GM21723 (cell line): ENCODE measurements at regions not wholly inside any gene's neighbourhood (a gene's known extent, or its start where the extent isn't known, plus 50 kb on each side); places are given as distances from the start of the nearest gene placed in this dataset.

Experiments used
- ATAC-seq: cut with Tn5 transposase; IDR thresholded peaks from one replicate; pipeline ENCODE4 v1.9.1; 2021; ENCODE audit warnings: mild to moderate bottlenecking, moderate library complexity; ENCODE audit not compliant: unreplicated experiment

GRCh38 chr1:181383695-181384094, 99.6 kb upstream of the CACNA1E start:
- ATAC-seq = no peak

- ATAC-seq = no peak
These were observed 97.0 kb upstream of the CACNA1E start for GRCh38 chr1:181386340-181386739.

- no peak for ATAC-seq
These were observed 96.4 kb upstream of the CACNA1E start for GRCh38 chr1:181386951-181387350.

DNA sequence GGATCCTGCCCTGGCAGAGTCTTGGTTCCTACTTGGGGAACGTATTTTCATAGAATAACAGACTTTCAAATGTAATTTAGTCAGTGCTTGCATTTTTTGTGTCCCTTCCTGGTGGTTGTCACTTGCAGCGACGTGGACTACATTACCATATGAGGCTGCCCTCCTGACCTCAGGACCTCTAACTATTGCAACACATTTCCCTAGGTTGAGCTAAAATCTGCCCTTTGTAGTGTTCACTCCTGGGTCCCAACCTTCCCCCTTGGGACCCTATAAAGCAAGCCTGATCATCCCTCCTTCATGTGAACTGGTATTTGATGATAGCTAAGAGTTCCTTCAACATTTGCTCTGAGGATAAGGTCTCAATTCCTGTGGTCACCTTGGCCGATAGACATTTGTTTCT, 95.6 kb upstream of the CACNA1E start:
- ATAC-seq = no peak

- no peak for ATAC-seq
These were observed 92.8 kb upstream of the CACNA1E start for GRCh38 chr1:181390410-181391077.

- no peak for ATAC-seq
These were observed 91.9 kb upstream of the CACNA1E start for GRCh38 chr1:181391301-181391900.

DNA sequence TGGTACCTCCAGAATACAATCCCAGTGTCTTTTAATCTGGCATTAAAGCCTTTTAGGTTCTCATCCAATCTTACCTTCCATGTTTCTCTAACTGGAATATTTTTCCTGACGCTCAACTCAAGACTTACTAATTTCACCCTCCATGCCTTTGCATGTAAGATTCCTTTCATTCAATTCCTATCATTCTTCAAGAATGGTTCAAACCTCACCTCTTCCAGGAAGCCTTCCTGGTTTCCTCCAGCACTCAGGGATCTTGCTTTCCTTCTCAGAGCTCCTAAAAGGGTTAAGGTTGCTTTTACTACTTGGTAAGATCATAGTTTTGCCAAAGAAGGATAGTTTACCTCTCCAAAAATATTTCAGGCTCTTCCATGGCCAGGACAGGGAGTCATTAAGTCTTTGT, 91.2 kb upstream of the CACNA1E start:
- ATAC-seq = no peak

DNA sequence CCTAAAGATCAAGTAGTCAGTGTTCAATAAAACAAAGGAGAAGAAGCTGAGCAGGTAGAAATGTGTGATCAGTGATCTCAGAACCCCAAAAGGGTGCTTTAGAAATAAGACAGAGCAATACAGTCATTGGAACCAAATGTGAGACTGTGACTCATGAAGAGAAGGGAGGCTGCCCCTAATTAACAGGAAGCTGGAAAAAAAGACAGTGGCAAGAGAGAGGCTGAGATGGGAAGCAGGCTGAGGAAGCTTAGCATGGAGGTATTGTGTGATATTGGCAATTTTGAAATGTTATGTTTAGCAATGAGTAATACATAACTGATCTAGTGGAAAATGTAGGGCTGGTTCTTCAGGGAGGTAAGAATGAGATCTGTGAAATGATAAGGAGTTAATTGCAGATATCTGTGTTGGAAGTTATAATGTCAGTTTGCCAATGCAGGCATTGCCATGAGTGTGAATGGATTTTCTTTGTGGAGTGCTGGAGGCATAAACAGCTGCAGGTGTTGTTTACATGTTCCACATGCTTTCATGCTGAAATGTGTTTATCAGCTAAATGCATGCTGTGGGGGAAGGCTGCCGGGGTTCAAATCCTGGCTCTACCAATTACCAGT, 90.6 kb upstream of the CACNA1E start:
- no peak for ATAC-seq

GRCh38 chr1:181394766-181395165, 88.6 kb upstream of the CACNA1E start:
- ATAC-seq = no peak

DNA sequence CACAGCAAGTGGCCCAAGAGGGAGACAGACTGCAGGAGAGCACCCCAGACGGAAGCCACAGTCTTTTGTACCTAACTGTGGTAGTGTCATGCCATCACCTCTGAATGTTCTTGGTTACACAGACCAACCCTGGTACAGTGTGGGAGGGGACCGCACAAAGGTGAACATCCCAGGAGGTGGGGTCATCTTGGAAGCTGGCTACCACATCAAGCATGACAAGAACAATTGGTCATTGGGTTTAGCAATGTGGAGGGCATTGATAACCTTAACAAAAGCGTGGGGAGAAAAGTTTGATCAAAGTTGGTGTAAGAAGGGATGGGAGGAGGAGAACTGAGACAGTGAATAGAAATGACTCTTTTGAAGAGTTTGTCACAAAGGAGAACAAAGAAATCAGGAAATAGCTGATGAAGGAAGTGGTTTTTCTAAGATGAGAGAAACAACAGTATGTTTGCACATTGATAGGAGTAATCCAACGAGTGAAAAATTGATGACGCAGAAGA, 87.1 kb upstream of the CACNA1E start:
- no peak for ATAC-seq

DNA sequence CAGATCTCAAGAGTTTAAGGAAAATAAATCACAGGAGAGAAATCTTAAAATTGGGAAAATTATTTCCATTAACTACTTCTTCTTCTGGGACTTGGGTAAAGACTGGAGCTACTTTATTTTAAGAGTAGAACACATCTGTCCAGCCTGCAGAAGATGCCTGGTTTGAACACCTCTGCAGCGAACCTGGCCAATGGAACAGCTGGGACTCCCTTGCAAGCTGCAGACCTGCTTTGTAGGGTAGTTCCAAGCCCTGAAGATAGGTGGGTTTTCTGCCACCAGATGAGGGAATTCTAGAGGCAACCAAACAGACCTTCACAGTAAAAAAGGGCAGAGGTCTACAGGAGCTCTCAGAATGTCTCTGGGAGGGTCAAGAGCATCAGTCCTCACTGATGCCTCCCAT, 86.5 kb upstream of the CACNA1E start:
- no peak for ATAC-seq

DNA sequence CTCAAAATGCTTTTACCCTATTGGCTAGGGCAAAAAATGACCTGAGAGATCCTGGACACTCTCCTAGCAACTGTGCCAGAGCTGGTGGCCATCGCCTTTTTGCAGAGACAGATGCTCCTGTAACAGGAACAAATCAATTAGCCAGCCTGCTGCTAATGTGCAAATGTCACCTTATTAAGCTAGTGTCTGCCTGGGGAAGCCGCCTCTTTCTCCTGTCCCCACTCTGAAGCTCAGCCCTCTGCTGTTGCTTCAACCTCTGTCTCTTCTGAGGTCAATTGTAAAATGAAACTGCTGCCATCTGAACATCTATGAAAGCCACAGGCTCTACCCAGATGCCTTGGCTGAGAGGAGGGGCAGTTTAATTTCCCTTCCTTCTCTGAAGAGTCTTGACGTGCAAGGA, 85.5 kb upstream of the CACNA1E start:
- ATAC-seq = peak; percentile 56

DNA sequence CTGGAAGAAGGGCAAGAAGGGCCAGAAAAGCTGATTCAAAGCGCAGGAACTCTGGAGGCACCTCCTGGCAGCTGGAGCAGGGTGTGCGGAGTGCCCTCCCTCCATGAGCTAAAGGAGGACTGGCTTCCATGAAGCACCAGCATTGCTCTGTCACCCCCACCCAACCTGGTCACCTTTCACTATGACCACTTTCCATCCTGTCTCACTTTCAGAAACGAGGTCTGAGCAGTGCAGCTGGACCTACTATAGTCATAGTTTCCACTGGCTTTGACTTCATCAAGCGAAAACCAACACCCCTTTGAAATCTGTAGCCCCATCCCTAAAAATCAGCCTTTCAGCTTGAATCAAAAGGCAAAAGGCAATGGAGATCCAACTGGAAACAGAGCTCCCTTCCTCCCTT, 84.8 kb upstream of the CACNA1E start:
- peak; percentile 92 for ATAC-seq

GRCh38 chr1:181405584-181405983, 77.7 kb upstream of the CACNA1E start:
- no peak for ATAC-seq

- no peak for ATAC-seq
These were observed 76.3 kb upstream of the CACNA1E start for GRCh38 chr1:181406989-181407388.

- ATAC-seq = no peak
These were observed 73.3 kb upstream of the CACNA1E start for GRCh38 chr1:181409981-181410380.

GRCh38 chr1:181412746-181413145, 70.6 kb upstream of the CACNA1E start:
- no peak for ATAC-seq

DNA sequence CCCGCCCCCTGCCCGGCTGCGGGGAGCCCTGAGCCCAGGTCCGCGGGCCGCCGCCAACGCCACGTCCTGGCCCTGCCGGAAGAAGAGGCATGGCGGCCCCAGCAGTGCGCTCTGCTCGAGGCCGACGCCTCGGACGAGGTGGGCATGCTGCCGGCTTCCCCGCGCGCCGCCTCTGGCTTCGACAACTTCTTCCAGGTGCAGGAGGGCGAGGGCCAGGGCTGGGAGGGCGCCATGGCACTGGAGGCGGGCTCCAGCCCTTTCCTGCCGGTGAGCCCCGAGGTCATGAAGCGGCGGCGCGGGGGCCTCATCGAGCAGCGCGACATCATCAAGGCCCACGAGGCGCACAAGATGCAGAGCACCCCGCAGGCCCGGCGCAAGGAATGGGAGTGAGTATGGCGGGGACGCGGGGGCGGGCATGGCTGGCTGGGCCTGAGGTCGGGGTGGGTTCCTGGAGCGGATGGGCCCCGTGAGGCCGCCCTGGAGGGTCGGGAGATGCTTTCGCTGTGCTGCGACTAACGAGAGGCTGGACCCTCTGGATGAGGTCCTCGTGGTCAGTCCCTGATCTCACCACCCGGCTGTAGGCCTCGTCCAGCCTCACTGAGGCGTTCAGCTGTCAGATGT, 70.0 kb upstream of the CACNA1E start:
- no peak for ATAC-seq

DNA sequence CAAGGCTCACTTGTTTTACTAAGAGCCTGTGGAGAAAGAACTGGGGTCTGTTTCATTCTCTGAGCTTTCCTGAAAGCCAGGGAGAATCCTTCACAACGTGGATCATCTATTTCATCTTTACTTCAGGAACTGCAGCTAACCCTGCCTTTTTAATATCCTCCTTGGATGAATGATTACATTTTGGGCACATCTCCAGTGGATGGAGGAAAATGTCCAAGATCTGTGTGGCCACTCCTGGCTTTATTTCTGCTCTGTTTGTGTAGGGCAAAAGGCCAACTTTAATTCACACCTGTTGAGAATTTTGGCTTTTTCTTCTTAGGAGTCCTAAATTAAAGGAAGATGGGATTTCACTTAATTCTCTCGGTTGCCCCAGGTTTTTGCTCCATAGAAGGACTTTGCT, 69.5 kb upstream of the CACNA1E start:
- ATAC-seq = no peak

DNA sequence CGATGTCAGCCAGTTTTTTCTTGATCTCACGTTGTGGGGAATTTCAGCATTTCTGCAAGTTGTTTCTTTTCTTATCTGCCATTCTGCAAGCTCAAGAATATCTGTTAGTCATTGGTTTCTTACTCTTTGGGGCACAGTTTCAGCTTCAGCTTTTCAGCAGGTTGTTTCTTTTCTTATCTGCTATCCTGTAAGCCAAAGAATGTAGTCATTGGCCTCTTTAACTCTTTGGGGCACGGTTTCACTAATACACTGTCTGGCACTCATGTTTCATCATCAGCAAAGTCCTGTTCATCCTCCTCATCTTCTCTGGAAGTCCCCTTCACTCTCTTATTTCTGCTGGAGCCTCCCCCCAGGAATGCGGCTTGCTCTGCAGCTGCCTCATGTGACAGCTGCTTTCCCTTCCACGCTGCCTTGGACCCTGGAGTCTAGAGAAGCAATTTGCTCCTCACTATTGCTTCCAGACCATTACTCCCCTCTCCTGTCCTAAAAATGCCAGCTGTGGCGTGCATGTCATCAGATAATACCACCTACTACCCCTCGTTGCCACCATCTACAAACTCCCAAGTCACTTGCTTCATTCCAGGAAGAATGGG, 67.0 kb upstream of the CACNA1E start:
- no peak for ATAC-seq

DNA sequence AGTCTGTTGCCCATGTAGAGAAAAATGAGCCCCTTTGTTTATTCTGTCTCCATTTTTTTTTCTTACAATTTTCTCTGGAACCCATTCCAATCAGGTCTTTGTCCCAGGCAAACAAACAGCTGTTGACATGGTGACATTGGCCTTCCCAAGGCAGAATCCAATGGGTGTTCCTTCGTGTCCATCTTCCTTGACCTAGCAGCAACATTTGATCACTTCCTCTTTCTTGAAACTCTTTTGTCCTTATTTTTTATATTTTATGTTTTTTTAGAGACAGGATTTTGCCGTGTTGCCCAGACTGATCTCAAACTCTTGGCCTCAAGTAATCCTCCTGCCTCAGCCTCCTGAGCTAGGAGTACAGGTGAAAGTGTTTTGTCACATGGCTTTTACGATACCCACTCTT, 65.4 kb upstream of the CACNA1E start:
- no peak for ATAC-seq
